Calu3 (cell line): ENCODE measurements at regions not wholly inside any gene's neighbourhood (a gene's known extent, or its start where the extent isn't known, plus 50 kb on each side); places are given as distances from the start of the nearest gene placed in this dataset.
"Not testable (repeated sequence)": the region's sequence is repeated elsewhere in the genome, so short reads cannot be mapped to it uniquely, and the experiment has no call there.

ENCODE experiments used
- BruUV-seq: library from RNA; stranded (reverse); fragments of 400-500 nt; replicated peaks from 2 replicates; lab custom pipeline; 2021; lab: Mats Ljungman, UMichigan
- CTCF ChIA-PET: fragments of 300-600 bp; sonication (Branson Sonifier 250); formaldehyde crosslinking; loops from one replicate; lab custom pipeline; 2022; ENCODE audit warnings: antibody characterized with exemption; lab: Charles Lee
- DNase-seq: peaks from one replicate; pipeline ENCODE4 v3.0.0; 2022
- H3K27ac Mint-ChIP-seq: one replicate; pipeline ENCODE4 v1.8.0; 2022; ENCODE audit warnings: mixed read lengths; ENCODE audit not compliant: unreplicated experiment
- H3K27me3 Mint-ChIP-seq: one replicate; pipeline ENCODE4 v1.8.0; 2022; ENCODE audit warnings: mixed read lengths; ENCODE audit not compliant: unreplicated experiment
- H3K36me3 Mint-ChIP-seq: one replicate; pipeline ENCODE4 v1.8.0; 2022; ENCODE audit warnings: mild to moderate bottlenecking, moderate library complexity, mixed read lengths; ENCODE audit not compliant: insufficient read depth, unreplicated experiment
- H3K4me1 Mint-ChIP-seq: one replicate; pipeline ENCODE4 v1.8.0; 2022; ENCODE audit warnings: mild to moderate bottlenecking, low read depth, mixed read lengths; ENCODE audit not compliant: unreplicated experiment
- H3K4me3 Mint-ChIP-seq: one replicate; pipeline ENCODE4 v1.8.0; 2022; ENCODE audit warnings: mild to moderate bottlenecking, low read depth, moderate library complexity, mixed read lengths; ENCODE audit not compliant: unreplicated experiment
- H3K9me3 Mint-ChIP-seq: one replicate; pipeline ENCODE4 v1.8.0; 2022; ENCODE audit warnings: low read depth, mixed read lengths; ENCODE audit not compliant: unreplicated experiment
- intact Hi-C: fragments of 100-400 bp; cut with micrococcal nuclease; formaldehyde crosslinking; loops from one replicate; pipeline ENCODE4 v1.10.0; 2022; ENCODE audit not compliant: unreplicated experiment

DNA sequence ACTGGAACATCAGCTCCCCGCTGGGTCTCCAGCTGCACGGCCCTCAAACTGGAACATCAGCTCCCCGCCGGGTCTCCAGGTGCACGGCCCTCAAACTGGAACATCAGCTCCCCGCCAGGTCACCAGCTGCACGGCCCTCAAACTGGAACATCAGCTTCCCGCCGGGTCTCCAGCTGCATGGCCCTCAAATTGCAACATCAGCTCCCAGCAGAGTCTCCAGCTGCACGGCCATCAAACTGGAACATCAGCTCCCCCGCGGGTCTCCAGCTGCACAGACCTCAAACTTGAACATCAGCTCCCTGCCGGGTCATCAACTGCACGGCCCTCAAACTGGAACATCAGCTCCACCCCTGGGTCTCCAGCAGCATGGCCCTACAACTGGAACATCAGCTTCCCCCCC is 95.8 kb upstream of the LPCAT1 start:
- BruUV-seq, DNase-seq, H3K27me3 Mint-ChIP-seq, H3K27ac Mint-ChIP-seq, H3K4me3 Mint-ChIP-seq, H3K4me1 Mint-ChIP-seq, intact Hi-C loops: not testable (repeated sequence)
- Mint-ChIP-seq H3K36me3 (peaks cover 18% of the 10 kb centered on the region), H3K9me3 (peaks cover 22% of the 10 kb centered on the region)
- CTCF ChIA-PET = interaction anchor here (0.8 kb wide), 1 partner anchor 433 kb away, joined by 3 read pairs; no protein-coding TSS in a partner anchor

DNA sequence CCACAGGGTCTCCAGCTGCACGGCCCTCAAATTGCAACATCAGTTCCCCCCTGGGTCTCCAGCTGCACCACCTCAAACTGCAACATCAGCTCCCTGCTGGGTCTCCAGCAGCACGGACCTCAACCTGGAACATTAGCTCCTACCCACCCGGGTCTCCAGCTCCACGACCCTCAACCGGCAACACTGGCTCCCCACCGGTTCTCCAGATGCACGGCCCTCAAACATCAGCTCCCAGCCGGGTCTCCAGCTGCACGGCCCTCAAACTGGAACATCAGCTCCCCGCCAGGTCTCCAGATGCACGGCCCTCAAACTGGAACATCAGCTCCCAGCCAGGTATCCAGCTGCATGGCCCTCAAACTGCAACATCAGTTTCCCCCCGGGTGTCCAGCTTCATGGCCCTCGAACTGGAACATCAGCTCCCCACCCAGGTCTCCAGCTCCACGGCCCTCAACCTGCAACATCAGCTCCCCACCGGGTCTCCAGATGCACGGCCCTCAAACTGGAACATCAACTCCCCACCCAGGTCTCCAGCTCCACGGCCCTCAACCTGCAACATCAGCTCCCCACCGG is 94.6 kb upstream of the LPCAT1 start:
- BruUV-seq, intact Hi-C loops, H3K27me3 Mint-ChIP-seq, H3K27ac Mint-ChIP-seq, H3K4me3 Mint-ChIP-seq, DNase-seq, H3K4me1 Mint-ChIP-seq: not testable (repeated sequence)
- peaks cover 13% of the 10 kb centered on the region for H3K36me3 Mint-ChIP-seq
- peaks cover 17% of the 10 kb centered on the region for H3K9me3 Mint-ChIP-seq
- CTCF ChIA-PET = interaction anchor here (0.8 kb wide), 1 partner anchor 431 kb away, joined by 3 read pairs; no protein-coding TSS in a partner anchor

DNA sequence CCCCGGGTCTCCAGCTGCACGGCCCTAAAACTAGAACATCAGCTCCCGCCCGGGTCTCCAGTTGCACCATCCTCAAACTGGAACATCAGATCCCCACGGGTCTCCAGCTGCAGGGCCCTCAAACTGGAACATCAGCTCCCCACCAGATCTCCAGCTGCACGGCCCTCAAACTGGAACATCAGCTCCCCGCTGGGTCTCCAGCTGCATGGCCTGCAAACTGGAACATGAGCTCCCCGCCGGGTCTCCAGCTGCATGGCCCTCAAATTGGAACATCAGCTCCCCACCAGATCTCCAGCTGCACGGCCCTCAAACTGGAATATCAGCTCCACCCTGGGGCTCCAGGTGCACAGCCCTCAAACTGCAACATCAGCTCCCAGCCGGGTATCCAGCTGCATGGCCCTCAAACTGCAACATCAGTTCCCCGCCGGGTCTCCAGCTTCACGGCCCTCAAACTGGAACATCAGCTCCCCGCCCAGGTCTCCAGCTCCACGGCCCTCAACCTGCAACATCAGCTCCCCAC is 93.5 kb upstream of the LPCAT1 start:
- intact Hi-C loops, H3K4me3 Mint-ChIP-seq, DNase-seq, H3K4me1 Mint-ChIP-seq, BruUV-seq, H3K27ac Mint-ChIP-seq, H3K27me3 Mint-ChIP-seq: not testable (repeated sequence)
- Mint-ChIP-seq H3K9me3 (peaks cover 17% of the 10 kb centered on the region), H3K36me3 (peaks cover 13% of the 10 kb centered on the region)
- CTCF ChIA-PET = interaction anchor here (0.7 kb wide), 1 partner anchor 386 kb away, joined by 8 read pairs; no protein-coding TSS in a partner anchor

DNA sequence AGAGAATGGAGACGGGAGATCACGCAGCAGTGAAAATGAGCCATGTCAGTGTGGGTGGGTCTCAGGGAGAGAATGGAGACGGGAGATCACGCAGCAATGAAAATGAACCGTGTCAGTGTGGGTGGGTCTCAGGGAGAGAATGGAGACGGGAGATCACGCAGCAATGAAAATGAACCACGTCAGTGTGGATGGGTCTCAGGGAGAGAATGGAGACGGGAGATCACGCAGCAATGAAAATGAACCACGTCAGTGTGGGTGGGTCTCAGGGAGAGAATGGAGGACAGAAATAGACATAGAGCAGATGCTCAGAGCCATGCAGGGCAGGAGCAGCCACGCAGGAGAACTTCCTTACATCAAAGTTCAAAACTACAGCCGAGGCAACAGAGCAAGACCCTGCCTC is 89.8 kb upstream of the LPCAT1 start:
- H3K9me3 Mint-ChIP-seq, H3K4me1 Mint-ChIP-seq, H3K27me3 Mint-ChIP-seq, intact Hi-C loops, H3K27ac Mint-ChIP-seq, H3K36me3 Mint-ChIP-seq, DNase-seq, BruUV-seq, CTCF ChIA-PET, H3K4me3 Mint-ChIP-seq: not testable (repeated sequence)

DNA sequence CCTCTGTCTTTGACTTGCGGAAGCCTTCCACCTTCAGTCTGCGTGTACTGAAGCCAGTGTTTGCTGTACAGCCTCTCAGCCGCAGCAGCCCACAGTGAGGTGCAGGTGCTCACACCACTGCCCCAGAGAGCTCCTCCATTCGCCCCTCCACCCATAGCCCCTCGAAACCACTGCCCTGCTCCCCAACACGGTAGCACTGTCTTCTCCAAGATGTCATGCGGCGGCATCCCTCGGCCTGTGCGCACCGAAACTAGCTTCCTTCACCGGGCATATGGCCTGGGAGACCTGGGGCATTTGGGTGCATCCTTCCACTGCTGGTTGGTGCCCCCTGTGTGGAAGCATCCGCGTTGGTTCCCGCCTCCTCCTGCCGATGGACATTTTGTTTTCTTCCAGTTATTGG is 86.8 kb upstream of the LPCAT1 start:
- CTCF ChIA-PET, intact Hi-C loops, H3K27ac Mint-ChIP-seq, H3K27me3 Mint-ChIP-seq, DNase-seq, H3K36me3 Mint-ChIP-seq, H3K4me1 Mint-ChIP-seq, H3K9me3 Mint-ChIP-seq, H3K4me3 Mint-ChIP-seq, BruUV-seq: not testable (repeated sequence)

DNA sequence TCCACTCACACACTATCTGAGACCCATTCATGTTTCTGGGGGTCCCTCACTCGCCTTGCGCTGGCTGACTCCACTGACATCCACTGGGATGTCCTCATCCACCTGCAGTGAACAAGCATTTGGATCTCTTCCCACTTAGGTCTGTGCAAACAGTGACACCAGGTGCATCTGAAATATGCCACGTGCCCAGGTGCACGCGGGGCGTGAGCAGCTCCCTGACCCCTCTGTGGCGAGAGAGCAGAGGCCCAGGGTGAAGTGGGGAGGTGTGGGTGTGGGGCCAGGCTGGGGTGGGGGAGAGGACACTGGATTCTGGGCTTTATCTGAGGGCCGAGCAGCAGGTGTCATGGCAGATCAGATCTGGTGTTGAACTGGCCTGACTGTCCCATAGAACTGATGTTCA is 85.4 kb upstream of the LPCAT1 start:
- H3K27ac Mint-ChIP-seq, H3K27me3 Mint-ChIP-seq, intact Hi-C loops, H3K9me3 Mint-ChIP-seq, CTCF ChIA-PET, H3K4me3 Mint-ChIP-seq, DNase-seq, BruUV-seq, H3K4me1 Mint-ChIP-seq, H3K36me3 Mint-ChIP-seq: not testable (repeated sequence)

DNA sequence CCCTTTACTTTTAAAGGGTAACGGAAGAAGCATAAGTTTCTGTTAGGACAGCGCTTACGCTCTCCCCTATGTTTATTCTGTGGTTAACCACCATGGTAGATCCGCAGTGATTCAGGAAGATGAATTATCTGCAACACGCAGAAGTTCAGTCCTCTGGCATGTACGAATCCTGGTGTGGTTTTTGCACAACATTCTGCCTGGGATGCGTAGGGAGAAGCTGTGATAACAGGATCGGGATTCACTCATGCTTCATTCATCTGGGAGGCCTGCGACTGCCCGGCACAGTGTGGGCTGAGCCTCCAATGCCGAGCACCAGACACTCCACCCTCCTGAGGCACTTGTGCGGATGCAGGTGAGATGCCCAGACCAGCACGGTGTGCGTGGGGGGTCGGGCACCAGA is 84.6 kb upstream of the LPCAT1 start:
- H3K4me3 Mint-ChIP-seq, intact Hi-C loops, BruUV-seq, H3K9me3 Mint-ChIP-seq, H3K36me3 Mint-ChIP-seq, H3K27ac Mint-ChIP-seq, CTCF ChIA-PET, H3K27me3 Mint-ChIP-seq, H3K4me1 Mint-ChIP-seq, DNase-seq: not testable (repeated sequence)

DNA sequence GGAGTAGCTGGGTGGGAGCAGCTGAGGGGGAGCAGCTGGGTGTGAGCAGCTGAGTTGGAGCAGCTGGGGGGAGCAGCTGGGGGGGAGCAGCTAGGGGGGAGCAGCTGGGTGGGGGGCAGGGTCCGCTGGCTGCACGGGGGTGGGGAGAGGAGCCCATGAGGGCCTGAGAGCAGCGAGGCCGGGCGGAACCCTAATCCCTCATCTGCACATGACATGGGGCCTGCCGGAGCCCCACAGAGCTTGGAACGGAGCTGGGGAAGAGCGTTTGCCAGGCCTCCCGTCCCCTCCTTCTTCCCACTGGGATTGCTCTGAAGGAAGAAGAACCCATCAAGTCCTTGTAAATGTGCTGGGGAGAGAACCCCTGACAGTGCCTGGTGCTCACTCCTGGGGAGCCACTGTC is 83.2 kb upstream of the LPCAT1 start:
- H3K27ac Mint-ChIP-seq, CTCF ChIA-PET, intact Hi-C loops, H3K4me1 Mint-ChIP-seq, BruUV-seq, H3K27me3 Mint-ChIP-seq, H3K4me3 Mint-ChIP-seq, H3K36me3 Mint-ChIP-seq, DNase-seq, H3K9me3 Mint-ChIP-seq: not testable (repeated sequence)

DNA sequence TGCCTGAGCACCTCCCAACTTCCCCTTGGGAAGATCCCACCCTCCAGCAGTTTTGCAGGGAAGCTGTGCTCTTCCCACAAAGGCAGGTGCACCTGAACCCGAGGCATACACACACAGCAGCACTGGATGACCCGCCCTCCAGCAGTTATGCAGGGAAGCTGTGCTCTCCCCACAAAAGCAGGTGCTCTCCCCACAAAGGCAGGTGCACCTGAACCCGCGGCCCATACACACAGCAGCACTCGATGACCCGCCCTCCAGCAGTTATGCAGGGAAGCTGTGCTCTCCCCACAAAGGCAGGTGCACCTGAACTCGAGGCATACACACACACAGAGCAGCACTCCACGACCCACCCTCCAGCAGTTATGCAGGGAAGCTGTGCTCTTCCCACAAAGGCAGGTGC is 80.2 kb upstream of the LPCAT1 start:
- H3K27me3 Mint-ChIP-seq, DNase-seq, H3K27ac Mint-ChIP-seq, H3K4me1 Mint-ChIP-seq, CTCF ChIA-PET, H3K9me3 Mint-ChIP-seq, H3K36me3 Mint-ChIP-seq, intact Hi-C loops, H3K4me3 Mint-ChIP-seq, BruUV-seq: not testable (repeated sequence)
